ENCODE measurements at regions not wholly inside any gene's neighbourhood (a gene's known extent, or its start where the extent isn't known, plus 50 kb on each side); places are given as distances from the start of the nearest gene placed in this dataset.

DNA sequence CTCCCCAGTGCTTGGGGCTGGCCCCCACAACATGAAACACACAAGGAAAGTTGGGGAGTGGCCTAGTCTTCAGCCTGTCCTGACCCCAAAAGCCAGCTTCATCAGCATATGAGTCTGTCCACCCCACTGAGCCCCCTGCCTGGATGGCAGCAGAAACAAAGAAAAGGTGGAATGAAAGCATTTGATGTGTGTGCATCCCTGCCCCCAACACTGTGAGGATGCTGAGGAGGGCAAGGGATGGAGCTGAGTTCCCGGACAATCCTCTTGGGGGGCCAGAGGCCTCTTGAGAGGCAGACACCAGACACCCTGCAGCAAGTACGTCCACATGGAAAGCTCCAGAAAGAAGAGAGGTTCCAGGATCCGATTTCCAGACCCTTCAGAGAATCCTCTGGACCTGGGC lies 113.5 kb upstream of the PPP1R26 start (continued):
- TF ChIP-seq, protein P1, sequence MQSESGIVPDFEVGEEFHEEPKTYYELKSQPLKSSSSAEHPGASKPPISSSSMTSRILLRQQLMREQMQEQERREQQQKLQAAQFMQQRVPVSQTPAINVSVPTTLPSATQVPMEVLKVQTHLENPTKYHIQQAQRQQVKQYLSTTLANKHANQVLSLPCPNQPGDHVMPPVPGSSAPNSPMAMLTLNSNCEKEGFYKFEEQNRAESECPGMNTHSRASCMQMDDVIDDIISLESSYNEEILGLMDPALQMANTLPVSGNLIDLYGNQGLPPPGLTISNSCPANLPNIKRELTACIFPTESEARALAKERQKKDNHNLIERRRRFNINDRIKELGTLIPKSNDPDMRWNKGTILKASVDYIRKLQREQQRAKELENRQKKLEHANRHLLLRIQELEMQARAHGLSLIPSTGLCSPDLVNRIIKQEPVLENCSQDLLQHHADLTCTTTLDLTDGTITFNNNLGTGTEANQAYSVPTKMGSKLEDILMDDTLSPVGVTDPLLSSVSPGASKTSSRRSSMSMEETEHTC (IDR thresholded peaks at IDR 0.05), result no peak
- TF ChIP-seq RERE (CRISPR knock-in tag; IDR thresholded peaks at IDR 0.05; ENCODE audit: borderline replicate concordance) (no peak), ETV6 (IDR thresholded peaks at IDR 0.05; ENCODE audit: borderline replicate concordance in 1 of 2, low read depth in 2 of 2, low read length in 1 of 2) (no peak), ETV6 (CRISPR knock-in tag; IDR thresholded peaks at IDR 0.05; ENCODE audit: borderline replicate concordance) (no peak), TFE3 (CRISPR knock-in tag; IDR thresholded peaks at IDR 0.05) (no peak), PBX2 (CRISPR knock-in tag; IDR thresholded peaks at IDR 0.05; ENCODE audit: low read depth) (no peak), PBX2 (tag; conservative IDR thresholded peaks at IDR 0.05; ENCODE audit: low read depth) (no peak), RBM22 (IDR thresholded peaks at IDR 0.05; ENCODE audit: low read depth, low read length, poor library complexity, severe bottlenecking) (no peak), RBM15 (IDR thresholded peaks at IDR 0.05; ENCODE audit: insufficient read depth, low read length) (no peak), BDP1 (IDR thresholded peaks at IDR 0.05; ENCODE audit: insufficient read depth, insufficient read length) (no peak)
- TF ChIP-seq, protein P2, sequence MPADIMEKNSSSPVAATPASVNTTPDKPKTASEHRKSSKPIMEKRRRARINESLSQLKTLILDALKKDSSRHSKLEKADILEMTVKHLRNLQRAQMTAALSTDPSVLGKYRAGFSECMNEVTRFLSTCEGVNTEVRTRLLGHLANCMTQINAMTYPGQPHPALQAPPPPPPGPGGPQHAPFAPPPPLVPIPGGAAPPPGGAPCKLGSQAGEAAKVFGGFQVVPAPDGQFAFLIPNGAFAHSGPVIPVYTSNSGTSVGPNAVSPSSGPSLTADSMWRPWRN (IDR thresholded peaks at IDR 0.05; ENCODE audit: low read depth), result no peak
- TF ChIP-seq, protein P3, sequence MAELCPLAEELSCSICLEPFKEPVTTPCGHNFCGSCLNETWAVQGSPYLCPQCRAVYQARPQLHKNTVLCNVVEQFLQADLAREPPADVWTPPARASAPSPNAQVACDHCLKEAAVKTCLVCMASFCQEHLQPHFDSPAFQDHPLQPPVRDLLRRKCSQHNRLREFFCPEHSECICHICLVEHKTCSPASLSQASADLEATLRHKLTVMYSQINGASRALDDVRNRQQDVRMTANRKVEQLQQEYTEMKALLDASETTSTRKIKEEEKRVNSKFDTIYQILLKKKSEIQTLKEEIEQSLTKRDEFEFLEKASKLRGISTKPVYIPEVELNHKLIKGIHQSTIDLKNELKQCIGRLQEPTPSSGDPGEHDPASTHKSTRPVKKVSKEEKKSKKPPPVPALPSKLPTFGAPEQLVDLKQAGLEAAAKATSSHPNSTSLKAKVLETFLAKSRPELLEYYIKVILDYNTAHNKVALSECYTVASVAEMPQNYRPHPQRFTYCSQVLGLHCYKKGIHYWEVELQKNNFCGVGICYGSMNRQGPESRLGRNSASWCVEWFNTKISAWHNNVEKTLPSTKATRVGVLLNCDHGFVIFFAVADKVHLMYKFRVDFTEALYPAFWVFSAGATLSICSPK (IDR thresholded peaks at IDR 0.05; ENCODE audit: borderline replicate concordance), result no peak

All from K562 (cell line).